A549 (cell line): ENCODE measurements at regions not wholly inside any gene's neighbourhood (a gene's known extent, or its start where the extent isn't known, plus 50 kb on each side); places are given as distances from the start of the nearest gene placed in this dataset.
A peak's percentile ranks its signal among the peaks of the same experiment; 100 is the strongest.

Experiments
- ATAC-seq, 2 experiments: fragments of 200-7000 bp in 1 of 2; fragments of >200 bp in 1 of 2; cut with Nextera tagmentation in 1 of 2; cut with Tn5 transposase in 1 of 2; 3 replicates each; pipeline versions ENCODE4 v1.8.0 to v1.9.1; 2018 to 2020; ENCODE audit warnings: mild to moderate bottlenecking in 1 of 2, moderate library complexity in 1 of 2
- CTCF ChIA-PET: fragments of 300-600 bp; sonication (Branson Sonifier 250); formaldehyde crosslinking; extraction: SDS; loops from one replicate; lab custom pipeline; 2021; ENCODE audit warnings: antibody characterized with exemption, inconsistent platforms; lab: Yijun Ruan, JAX
- POLR2A ChIA-PET: fragments of 350-600 bp; formaldehyde crosslinking; extraction: SDS; loops from one replicate; lab custom pipeline; 2021; ENCODE audit warnings: antibody characterized with exemption, inconsistent platforms; lab: Yijun Ruan, JAX
- DNase-seq, 2 experiments: peaks; one replicate each; pipeline versions ENCODE4 v3.0.0 to v3.0.0-alpha.2; 2011 to 2016; ENCODE audit warnings: low read depth in 1 of 2, low spot score in 1 of 2
- FAIRE-seq: peaks from 2 replicates; lab custom pipeline; 2011; peaks lifted over from hg19 to GRCh38; lab: Jason Lieb, UNC
- H3K27ac ChIP-seq, 2 experiments: fragments of >200 bp; sonication (Bioruptor Twin); formaldehyde crosslinking; 3 replicates each; pipeline ENCODE4 v1.5.1; 2016 to 2017
- H3K4me1 ChIP-seq: fragments of >200 bp; sonication (Bioruptor Twin); formaldehyde crosslinking; 3 replicates; pipeline ENCODE4 v1.6.1; 2016
- H3K4me2 ChIP-seq: fragments of >200 bp; sonication (Bioruptor Twin); formaldehyde crosslinking; 3 replicates; pipeline ENCODE4 v1.6.1; 2016
- H3K4me3 ChIP-seq: fragments of >200 bp; sonication (Bioruptor Twin); formaldehyde crosslinking; 3 replicates; pipeline ENCODE4 v1.5.1; 2016
- H3K9me3 ChIP-seq: fragments of >200 bp; sonication (Bioruptor Twin); formaldehyde crosslinking; 3 replicates; pipeline ENCODE4 v1.6.1; 2016
- ATOH8 ChIP-seq: fragments of 250-450 bp; sonication (Bioruptor Pico); IDR thresholded peaks from 2 replicates; pipeline ENCODE4 v1.5.0; 2020; ENCODE audit warnings: low read depth, mild to moderate bottlenecking, moderate library complexity
- BHLHE40 ChIP-seq: IDR thresholded peaks from 2 replicates; pipeline ENCODE4 v1.6.1; 2012; ENCODE audit warnings: low read depth, low read length, inconsistent platforms
- CBX2 ChIP-seq: fragments of 200-600 bp; sonication (generic); IDR thresholded peaks from 2 replicates; pipeline ENCODE4 v1.6.1; 2016; ENCODE audit warnings: low read depth, mild to moderate bottlenecking, borderline replicate concordance
- CHD2 ChIP-seq: fragments of 150-350 bp; IDR thresholded peaks from 2 replicates; pipeline ENCODE4 v1.6.1; 2014; ENCODE audit warnings: low read length; ENCODE audit not compliant: partially characterized antibody
- EHMT2 ChIP-seq: fragments of 200-600 bp; sonication (generic); IDR thresholded peaks from 2 replicates; pipeline ENCODE4 v1.6.1; 2016; ENCODE audit warnings: antibody characterized with exemption, low read depth, mild to moderate bottlenecking, moderate library complexity
- ELK1 ChIP-seq: fragments of 150-350 bp; IDR thresholded peaks from 2 replicates; pipeline ENCODE4 v1.6.1; 2014; ENCODE audit warnings: low read depth, mild to moderate bottlenecking, low read length
- EP300 ChIP-seq, 2 experiments: fragments of >200 bp; sonication (Bioruptor Twin); formaldehyde crosslinking; IDR thresholded peaks; 2 replicates in 1 of 2; 3 replicates in 1 of 2; pipeline ENCODE4 v1.6.1; 2016 to 2017
- FOSB ChIP-seq: fragments of 250-450 bp; sonication (Bioruptor Pico); IDR thresholded peaks from 2 replicates; pipeline ENCODE4 v1.5.0; 2020; ENCODE audit warnings: mild to moderate bottlenecking, moderate library complexity
- GATA3 ChIP-seq: IDR thresholded peaks from 2 replicates; pipeline ENCODE4 v1.6.1; 2012; ENCODE audit warnings: borderline replicate concordance
- HDAC2 ChIP-seq: fragments of 200-600 bp; sonication (generic); IDR thresholded peaks from 2 replicates; pipeline ENCODE4 v1.6.1; 2016
- HOXA7 ChIP-seq: fragments of 250-450 bp; sonication (Bioruptor Pico); IDR thresholded peaks from 2 replicates; pipeline ENCODE4 v1.5.0; 2020; ENCODE audit warnings: mild to moderate bottlenecking, moderate library complexity
- JUN ChIP-seq, 2 experiments: fragments of >200 bp; sonication (Bioruptor Twin); formaldehyde crosslinking; IDR thresholded peaks; 2 replicates in 1 of 2; 3 replicates in 1 of 2; pipeline ENCODE4 v1.6.1; 2016 to 2017
- JUNB ChIP-seq: fragments of >200 bp; sonication (Bioruptor Twin); formaldehyde crosslinking; IDR thresholded peaks from 2 replicates; pipeline ENCODE4 v1.6.1; 2016
- NPAS2 ChIP-seq: fragments of 250-450 bp; sonication (Bioruptor Pico); IDR thresholded peaks from 2 replicates; pipeline ENCODE4 v1.8.0; 2022; ENCODE audit warnings: mild to moderate bottlenecking, moderate library complexity, borderline replicate concordance
- PHF8 ChIP-seq: fragments of 200-600 bp; sonication (generic); IDR thresholded peaks from 2 replicates; pipeline ENCODE4 v1.6.1; 2016; ENCODE audit warnings: low read depth, mild to moderate bottlenecking, antibody characterized with exemption, moderate library complexity, borderline replicate concordance
- POLR2AphosphoS2 ChIP-seq: conservative IDR thresholded peaks from 2 replicates; pipeline ENCODE4 v1.6.1; 2012; ENCODE audit warnings: low read length, improper control_type of control experiment, inconsistent platforms
- RARB ChIP-seq: fragments of 250-450 bp; sonication (Bioruptor Pico); IDR thresholded peaks from 2 replicates; pipeline ENCODE4 v1.8.0; 2021; ENCODE audit warnings: mild to moderate bottlenecking, moderate library complexity
- RCOR1 ChIP-seq: fragments of 150-350 bp; IDR thresholded peaks from 2 replicates; pipeline ENCODE4 v1.6.1; 2014; ENCODE audit warnings: antibody characterized with exemption, low read length, low read depth
- RFX5 ChIP-seq: fragments of 450-650 bp; IDR thresholded peaks from 2 replicates; pipeline ENCODE4 v1.7.1; 2014; ENCODE audit warnings: antibody characterized with exemption, mild to moderate bottlenecking, moderate library complexity
- RNF2 ChIP-seq: fragments of 200-600 bp; sonication (generic); IDR thresholded peaks from 2 replicates; pipeline ENCODE4 v1.6.1; 2016; ENCODE audit warnings: low read depth, mild to moderate bottlenecking, antibody characterized with exemption, moderate library complexity, borderline replicate concordance
- SMC3 ChIP-seq: fragments of >200 bp; sonication (Bioruptor Twin); formaldehyde crosslinking; IDR thresholded peaks from 3 replicates; pipeline ENCODE4 v1.6.1; 2018; ENCODE audit warnings: inconsistent platforms
- TFCP2L1 ChIP-seq: fragments of 250-450 bp; sonication (Bioruptor Pico); IDR thresholded peaks from 2 replicates; pipeline ENCODE4 v1.5.0; 2021; ENCODE audit warnings: mild to moderate bottlenecking
- WGBS: methylation state at CpG from one replicate; pipeline ENCODE4 v1.1.6; 2017; ENCODE audit errors: missing lambda C conversion rate; 5-methylcytosine and 5-hydroxymethylcytosine counted together
- TF ChIP-seq, protein P1 (sequence below): IDR thresholded peaks from 2 replicates; pipeline ENCODE4 v1.6.1; 2012
- TF ChIP-seq, protein P2 (sequence below): fragments of 450-650 bp; IDR thresholded peaks from 2 replicates; pipeline ENCODE4 v1.6.1; 2014; ENCODE audit warnings: antibody characterized with exemption

DNA sequence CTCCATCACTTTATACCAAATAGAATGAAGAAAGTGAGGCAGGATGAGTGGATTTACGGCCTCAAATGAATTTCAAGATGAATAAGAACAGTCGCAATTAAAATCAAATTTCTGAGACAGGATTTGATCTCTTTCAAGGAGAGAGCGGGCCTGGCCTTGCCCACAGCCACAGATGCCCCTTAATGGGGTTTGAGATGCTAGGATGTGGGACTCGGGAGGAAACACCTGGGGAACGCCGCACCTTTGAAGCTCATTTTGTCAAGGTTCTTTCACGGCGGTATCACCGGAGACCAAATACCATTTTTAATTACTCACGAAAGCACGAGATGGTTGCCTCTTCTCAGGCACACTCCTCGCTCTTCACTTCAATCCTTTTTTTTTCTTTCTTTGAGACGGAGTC is 178.1 kb upstream of the SDK2 start:
- Histone ChIP-seq H3K9me3 (0 out of 3 replicates have a peak, but pooled peaks cover 5% of the 10 kb centered on the region), H3K27ac (no peak overlapping the region), H3K4me2 (no peak overlapping the region), H3K4me3 (no peak overlapping the region), H3K4me1 (peaks cover 6% of the 10 kb centered on the region)
- ATAC-seq = no peak
- no peak for DNase-seq
- ChIA-PET CTCF (interaction anchor here (1.8 to 2.8 kb wide), 2 partner anchors 19 to 25 kb away, joined by 7 to 9 read pairs; no protein-coding TSS in a partner anchor), POLR2A (no interaction called here)
- no peak for FAIRE-seq
- no peak for TF ChIP-seq POLR2AphosphoS2
- no peak for TF ChIP-seq HOXA7 (CRISPR knock-in tag)
- no peak for TF ChIP-seq NPAS2
- TF ChIP-seq FOSB (CRISPR knock-in tag) = no peak
- no peak for TF ChIP-seq JUN (IDR thresholded peaks at IDR 0.05)
- TF ChIP-seq JUNB = no peak
- 92% methylated on average over 13 of the region's 13 CpGs for WGBS

DNA sequence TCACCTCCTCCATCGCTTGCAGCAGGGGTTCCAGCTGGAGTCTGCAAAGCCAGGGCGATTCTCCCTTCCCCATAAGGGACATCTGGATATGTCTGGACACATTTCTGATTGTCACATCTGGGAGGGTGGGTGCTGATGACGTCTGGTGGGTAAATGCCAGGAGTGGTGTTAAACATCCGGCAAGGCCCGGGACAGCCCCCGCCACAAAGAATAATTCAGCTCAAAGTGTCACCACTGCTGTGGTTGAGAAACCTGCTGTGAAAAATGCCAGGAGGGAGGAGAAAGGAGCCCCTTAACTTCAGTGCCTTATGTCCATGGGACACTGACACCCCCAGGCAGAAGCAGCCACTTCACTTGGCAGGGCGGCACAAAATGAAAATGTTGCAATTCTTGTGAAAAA is 179.4 kb upstream of the SDK2 start:
- no peak for DNase-seq
- TF ChIP-seq HDAC2 = no peak
- TF ChIP-seq CHD2 = no peak

GRCh38 chr17:73824321-73824720 is 180.1 kb upstream of the SDK2 start:
- 72% methylated on average over 4 of the region's 4 CpGs for WGBS
- TF ChIP-seq RCOR1 (no peak), CBX2 (no peak), RFX5 (no peak), SMC3 (no peak), BHLHE40 (no peak), ATOH8 (CRISPR knock-in tag) (no peak), EP300 (IDR thresholded peaks at IDR 0.05) (no peak)
- TF ChIP-seq, protein P1, sequence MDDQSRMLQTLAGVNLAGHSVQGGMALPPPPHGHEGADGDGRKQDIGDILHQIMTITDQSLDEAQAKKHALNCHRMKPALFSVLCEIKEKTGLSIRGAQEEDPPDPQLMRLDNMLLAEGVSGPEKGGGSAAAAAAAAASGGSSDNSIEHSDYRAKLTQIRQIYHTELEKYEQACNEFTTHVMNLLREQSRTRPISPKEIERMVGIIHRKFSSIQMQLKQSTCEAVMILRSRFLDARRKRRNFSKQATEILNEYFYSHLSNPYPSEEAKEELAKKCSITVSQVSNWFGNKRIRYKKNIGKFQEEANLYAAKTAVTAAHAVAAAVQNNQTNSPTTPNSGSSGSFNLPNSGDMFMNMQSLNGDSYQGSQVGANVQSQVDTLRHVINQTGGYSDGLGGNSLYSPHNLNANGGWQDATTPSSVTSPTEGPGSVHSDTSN = no peak
- TF ChIP-seq, all 56 proteins: peak for 0
- H3K27ac ChIP-seq = peak overlapping the region; percentile 1 to 33; a peak in 3 of 6 replicates
- H3K4me3 ChIP-seq = no peak overlapping the region
- POLR2A ChIA-PET = no interaction called here
- no peaks in the 10 kb centered on the region for H3K9me3 ChIP-seq
- no peak overlapping the region for H3K4me2 ChIP-seq
- CTCF ChIA-PET = interaction anchor here (1.2 to 1.9 kb wide), 3 partner anchors 10 to 27 kb away, joined by 3 to 7 read pairs (median 5); no protein-coding TSS in a partner anchor
- DNase-seq (no peak), ATAC-seq (no peak), FAIRE-seq (no peak)
- peaks cover 15% of the 10 kb centered on the region for H3K4me1 ChIP-seq

More for the DNA sequence above, 179.4 kb upstream of the SDK2 start:
- WGBS = 77% methylated on average over 7 of the region's 7 CpGs
- ATAC-seq (no peak), FAIRE-seq (no peak)
- Histone ChIP-seq H3K4me3 (no peak overlapping the region), H3K4me2 (no peak overlapping the region), H3K4me1 (peaks cover 15% of the 10 kb centered on the region), H3K27ac (peak overlapping the region; percentile 1 to 33; a peak in 3 of 6 replicates), H3K9me3 (0 out of 3 replicates have a peak, but pooled peaks cover 5% of the 10 kb centered on the region)
- POLR2A ChIA-PET = no interaction called here
- CTCF ChIA-PET = interaction anchor here (0.9 to 1.9 kb wide), 5 partner anchors 10 to 26 kb away, joined by 3 to 7 read pairs (median 4); no protein-coding TSS in a partner anchor

DNA sequence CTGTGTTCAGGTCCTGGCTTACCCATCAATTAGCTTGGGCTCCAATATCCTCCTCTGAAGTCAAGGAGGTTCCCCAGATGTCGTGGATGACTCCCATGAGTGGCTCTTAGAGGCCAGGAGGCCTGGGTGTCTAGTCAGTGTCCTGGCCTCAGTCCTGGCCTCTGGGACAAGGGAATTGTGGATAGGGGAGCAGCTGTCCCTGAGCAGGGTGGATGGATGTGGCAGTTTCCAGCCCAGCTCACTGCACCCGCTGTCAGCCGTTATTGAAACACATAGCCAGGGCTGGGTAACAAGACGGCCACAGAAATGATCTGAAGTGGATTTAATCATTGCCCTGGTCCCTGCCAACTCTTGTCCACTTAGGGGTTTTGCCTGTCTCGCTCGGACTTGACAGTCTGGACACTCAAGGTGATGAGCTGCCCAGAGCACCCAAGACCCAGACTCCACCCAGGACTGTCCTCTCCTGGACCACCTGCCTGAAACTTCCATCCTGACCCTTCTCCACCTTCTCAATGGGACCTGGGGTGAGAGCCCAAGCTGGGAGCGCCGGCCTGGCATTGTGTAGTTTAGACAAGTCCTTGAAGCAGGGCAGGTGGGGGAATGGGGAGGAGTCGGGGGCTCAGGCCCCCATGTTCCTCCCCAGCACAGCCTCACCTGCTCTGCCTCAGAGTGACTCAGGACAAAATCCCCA is 182.1 kb upstream of the SDK2 start:
- Histone ChIP-seq H3K4me2 (no peak overlapping the region), H3K4me3 (no peak overlapping the region), H3K27ac (peak overlapping the region; percentile 64 to 69; a peak in 4 of 6 replicates), H3K9me3 (no peaks in the 10 kb centered on the region), H3K4me1 (peaks cover 15% of the 10 kb centered on the region)
- FAIRE-seq = no peak
- 89% methylated on average over 9 of the region's 9 CpGs for WGBS
- ATAC-seq = no peak
- POLR2A ChIA-PET = no interaction called here
- no peak for DNase-seq
- CTCF ChIA-PET = interaction anchor here (0.8 to 1.5 kb wide), 5 partner anchors 10 to 350 kb away, joined by 3 to 4 read pairs (median 3); no protein-coding TSS in a partner anchor
- no peak for TF ChIP-seq PHF8
- TF ChIP-seq GATA3 = no peak
- no peak for TF ChIP-seq EHMT2
- no peak for TF ChIP-seq RNF2
- TF ChIP-seq HOXA7 (CRISPR knock-in tag) = no peak
- TF ChIP-seq, protein P2, sequence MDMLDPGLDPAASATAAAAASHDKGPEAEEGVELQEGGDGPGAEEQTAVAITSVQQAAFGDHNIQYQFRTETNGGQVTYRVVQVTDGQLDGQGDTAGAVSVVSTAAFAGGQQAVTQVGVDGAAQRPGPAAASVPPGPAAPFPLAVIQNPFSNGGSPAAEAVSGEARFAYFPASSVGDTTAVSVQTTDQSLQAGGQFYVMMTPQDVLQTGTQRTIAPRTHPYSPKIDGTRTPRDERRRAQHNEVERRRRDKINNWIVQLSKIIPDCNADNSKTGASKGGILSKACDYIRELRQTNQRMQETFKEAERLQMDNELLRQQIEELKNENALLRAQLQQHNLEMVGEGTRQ = no peak
- TF ChIP-seq RARB (CRISPR knock-in tag) = no peak
- TF ChIP-seq FOSB (CRISPR knock-in tag) = no peak
- no peak for TF ChIP-seq ATOH8 (CRISPR knock-in tag)
- TF ChIP-seq SMC3 = no peak
- no peak for TF ChIP-seq TFCP2L1 (CRISPR knock-in tag)
- TF ChIP-seq ELK1 = no peak
- no peak for TF ChIP-seq POLR2AphosphoS2
